DOHH2 (cell line): ENCODE measurements at regions not wholly inside any gene's neighbourhood (a gene's known extent, or its start where the extent isn't known, plus 50 kb on each side); places are given as distances from the start of the nearest gene placed in this dataset.

Experiments
- H3F3A ChIP-seq: fragments of 200-600 bp; sonication (generic), shearing (Covaris generic); 2 replicates; pipeline ENCODE4 v1.6.0; 2016; ENCODE audit warnings: antibody characterized with exemption, mild to moderate bottlenecking; ENCODE audit not compliant: control insufficient read depth, insufficient read depth
- H3K27ac ChIP-seq: fragments of 200-600 bp; sonication (generic); 2 replicates; pipeline ENCODE4 v1.5.1; 2014; ENCODE audit warnings: low read depth, mild to moderate bottlenecking, low read length, moderate library complexity
- H3K27me3 ChIP-seq: fragments of 200-600 bp; sonication (generic); 2 replicates; pipeline ENCODE4 v1.6.1; 2014; ENCODE audit warnings: mild to moderate bottlenecking, low read length, mixed read lengths; ENCODE audit not compliant: control insufficient read depth
- H3K36me3 ChIP-seq: fragments of 200-600 bp; sonication (generic); 2 replicates; pipeline ENCODE4 v1.6.1; 2014; ENCODE audit warnings: mild to moderate bottlenecking, low read length, moderate library complexity, mixed read lengths; ENCODE audit not compliant: control insufficient read depth
- H3K4me1 ChIP-seq: fragments of 200-600 bp; sonication (generic); 2 replicates; pipeline ENCODE4 v1.6.1; 2014; ENCODE audit warnings: mild to moderate bottlenecking, low read length, mixed read lengths; ENCODE audit not compliant: control insufficient read depth
- H3K4me2 ChIP-seq: fragments of 200-600 bp; sonication (generic); 2 replicates; pipeline ENCODE4 v1.6.0; 2014; ENCODE audit warnings: mild to moderate bottlenecking, low read length, moderate library complexity
- H3K4me3 ChIP-seq: fragments of 200-600 bp; sonication (generic); 2 replicates; pipeline ENCODE4 v1.5.1; 2014; ENCODE audit warnings: mild to moderate bottlenecking, low read length, mixed read lengths
- H3K79me2 ChIP-seq: fragments of 200-600 bp; sonication (generic); 2 replicates; pipeline ENCODE4 v1.6.1; 2014; ENCODE audit warnings: mild to moderate bottlenecking, low read length, mixed read lengths; ENCODE audit not compliant: control insufficient read depth
- H3K9me2 ChIP-seq: fragments of 200-600 bp; sonication (generic); replicated peaks from 2 replicates; pipeline ENCODE4 v1.6.1; 2014; ENCODE audit warnings: mild to moderate bottlenecking, low read length, mixed read lengths; ENCODE audit not compliant: control insufficient read depth
- H3K9me3 ChIP-seq: fragments of 200-600 bp; sonication (generic); 2 replicates; pipeline ENCODE4 v1.6.1; 2014; ENCODE audit warnings: antibody characterized with exemption, low read length, mixed read lengths; ENCODE audit not compliant: control insufficient read depth, insufficient read depth
- H4K20me1 ChIP-seq: fragments of 200-600 bp; sonication (generic); 2 replicates; pipeline ENCODE4 v1.6.0; 2014; ENCODE audit warnings: low read depth, mild to moderate bottlenecking, antibody characterized with exemption, low read length, moderate library complexity; ENCODE audit not compliant: control insufficient read depth, insufficient read depth
- EZH2phosphoT487 ChIP-seq: fragments of 200-600 bp; sonication (generic); IDR thresholded peaks from 2 replicates; pipeline ENCODE4 v1.6.1; 2017; ENCODE audit warnings: borderline replicate concordance, mild to moderate bottlenecking, antibody characterized with exemption, low read length, moderate library complexity, mixed read lengths
- TF ChIP-seq, protein P1 (sequence below): fragments of 200-600 bp; sonication (generic); IDR thresholded peaks from one replicate; pipeline ENCODE4 v1.5.1; 2014; ENCODE audit warnings: antibody characterized with exemption, mild to moderate bottlenecking, low read depth, low read length; ENCODE audit not compliant: poor library complexity, severe bottlenecking

DNA sequence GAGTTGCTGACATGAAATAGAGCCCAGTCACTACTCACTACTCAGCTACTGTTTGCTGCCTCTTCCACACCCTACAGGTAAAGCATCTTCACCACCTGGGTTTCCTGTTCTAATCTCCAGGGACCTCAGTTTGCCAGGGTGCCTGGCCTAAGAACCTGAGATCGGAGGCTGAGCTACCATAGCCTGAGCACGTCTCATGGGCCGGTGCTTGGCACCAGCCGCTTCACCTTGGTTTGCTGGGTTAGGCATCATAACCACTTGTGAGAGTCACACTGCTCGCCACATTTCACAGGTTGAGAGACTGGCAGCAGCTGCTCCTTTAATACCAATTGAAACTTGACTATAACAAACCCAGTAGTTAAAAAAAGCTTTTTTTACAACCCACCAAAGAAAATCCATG lies 75.1 kb downstream of the EMX2 start:
- no peaks in the 10 kb centered on the region for H3F3A ChIP-seq

DNA sequence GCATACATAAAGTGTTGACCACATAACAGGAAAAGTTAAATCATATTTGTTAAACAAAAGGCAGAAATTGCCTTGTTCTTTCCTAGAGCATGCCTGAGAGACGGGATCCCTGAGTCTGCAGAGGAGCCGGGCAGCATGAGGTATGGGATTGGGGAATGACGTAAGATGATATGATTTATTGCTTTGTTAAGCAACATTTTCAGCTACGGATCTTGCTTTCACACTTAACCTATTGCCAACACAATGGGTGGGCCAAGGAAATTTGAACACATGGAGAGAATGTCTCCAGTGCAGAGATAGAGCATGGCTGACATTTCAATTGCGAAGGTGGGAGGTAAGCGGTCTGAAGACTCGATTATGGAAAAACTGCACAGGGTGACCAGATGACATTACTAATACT lies 76.7 kb downstream of the EMX2 start:
- no peaks in the 10 kb centered on the region for H3K27me3 ChIP-seq
- H3K9me3 ChIP-seq = no peaks in the 10 kb centered on the region
- no peaks in the 10 kb centered on the region for H3K9me2 ChIP-seq
- no peaks in the 10 kb centered on the region for H3F3A ChIP-seq
- TF ChIP-seq EZH2phosphoT487 = no peak
- TF ChIP-seq, protein P1, sequence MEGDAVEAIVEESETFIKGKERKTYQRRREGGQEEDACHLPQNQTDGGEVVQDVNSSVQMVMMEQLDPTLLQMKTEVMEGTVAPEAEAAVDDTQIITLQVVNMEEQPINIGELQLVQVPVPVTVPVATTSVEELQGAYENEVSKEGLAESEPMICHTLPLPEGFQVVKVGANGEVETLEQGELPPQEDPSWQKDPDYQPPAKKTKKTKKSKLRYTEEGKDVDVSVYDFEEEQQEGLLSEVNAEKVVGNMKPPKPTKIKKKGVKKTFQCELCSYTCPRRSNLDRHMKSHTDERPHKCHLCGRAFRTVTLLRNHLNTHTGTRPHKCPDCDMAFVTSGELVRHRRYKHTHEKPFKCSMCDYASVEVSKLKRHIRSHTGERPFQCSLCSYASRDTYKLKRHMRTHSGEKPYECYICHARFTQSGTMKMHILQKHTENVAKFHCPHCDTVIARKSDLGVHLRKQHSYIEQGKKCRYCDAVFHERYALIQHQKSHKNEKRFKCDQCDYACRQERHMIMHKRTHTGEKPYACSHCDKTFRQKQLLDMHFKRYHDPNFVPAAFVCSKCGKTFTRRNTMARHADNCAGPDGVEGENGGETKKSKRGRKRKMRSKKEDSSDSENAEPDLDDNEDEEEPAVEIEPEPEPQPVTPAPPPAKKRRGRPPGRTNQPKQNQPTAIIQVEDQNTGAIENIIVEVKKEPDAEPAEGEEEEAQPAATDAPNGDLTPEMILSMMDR = no peak
- no peaks in the 10 kb centered on the region for H3K4me1 ChIP-seq
- H3K36me3 ChIP-seq = no peaks in the 10 kb centered on the region
- H3K4me2 ChIP-seq = no peak overlapping the region
- H3K27ac ChIP-seq = no peak overlapping the region
- H3K4me3 ChIP-seq = no peak overlapping the region
- H4K20me1 ChIP-seq = no peaks in the 10 kb centered on the region
- H3K79me2 ChIP-seq = no peaks in the 10 kb centered on the region

More for the DNA sequence above, 75.1 kb downstream of the EMX2 start:
- H3K9me3 ChIP-seq = no peaks in the 10 kb centered on the region
- H3K36me3 ChIP-seq = no peaks in the 10 kb centered on the region
- no peak overlapping the region for H3K27ac ChIP-seq
- H3K4me1 ChIP-seq = no peaks in the 10 kb centered on the region
- H3K9me2 ChIP-seq = no peaks in the 10 kb centered on the region
- no peaks in the 10 kb centered on the region for H3K27me3 ChIP-seq
- H3K4me3 ChIP-seq = no peak overlapping the region
- no peak overlapping the region for H3K4me2 ChIP-seq
- H3K79me2 ChIP-seq = no peaks in the 10 kb centered on the region
- H4K20me1 ChIP-seq = no peaks in the 10 kb centered on the region
- TF ChIP-seq EZH2phosphoT487 = no peak
- TF ChIP-seq, protein P1 = no peak

- no peak overlapping the region for H3K4me3 ChIP-seq
These were observed 77.3 kb downstream of the EMX2 start for GRCh38 chr10:117619707-117620405.

More at GRCh38 chr10:117619707-117620405, 77.3 kb downstream of the EMX2 start:
- TF ChIP-seq, protein P1 = no peak
- TF ChIP-seq EZH2phosphoT487 = no peak
- no peak overlapping the region for H3K4me2 ChIP-seq
- H3K9me2 ChIP-seq = no peaks in the 10 kb centered on the region
- no peaks in the 10 kb centered on the region for H3K36me3 ChIP-seq
- no peaks in the 10 kb centered on the region for H3K9me3 ChIP-seq
- no peaks in the 10 kb centered on the region for H3K4me1 ChIP-seq
- no peaks in the 10 kb centered on the region for H3K79me2 ChIP-seq
- H4K20me1 ChIP-seq = no peaks in the 10 kb centered on the region
- no peaks in the 10 kb centered on the region for H3K27me3 ChIP-seq
- no peaks in the 10 kb centered on the region for H3F3A ChIP-seq
- no peak overlapping the region for H3K27ac ChIP-seq
